PC-3 (cell line): ENCODE measurements at regions not wholly inside any gene's neighbourhood (a gene's known extent, or its start where the extent isn't known, plus 50 kb on each side); places are given as distances from the start of the nearest gene placed in this dataset.
"Not testable (repeated sequence)": the region's sequence is repeated elsewhere in the genome, so short reads cannot be mapped to it uniquely, and the experiment has no call there.

Experiments used
- ATAC-seq: fragments of 200-7000 bp; cut with Tn5 transposase; 2 replicates; pipeline ENCODE4 v1.9.1; 2020; ENCODE audit warnings: mild to moderate bottlenecking, moderate library complexity
- BruUV-seq: library from RNA; stranded (reverse); fragments of 400-500 nt; replicated peaks from 2 replicates; lab custom pipeline; 2021; lab: Mats Ljungman, UMichigan
- CTCF ChIA-PET: fragments of 300-600 bp; sonication (Branson Sonifier 250); formaldehyde crosslinking; loops from one replicate; lab custom pipeline; 2022; ENCODE audit warnings: antibody characterized with exemption; lab: Charles Lee
- POLR2A ChIA-PET: fragments of 300-600 bp; sonication (Branson Sonifier 250); formaldehyde crosslinking; loops from one replicate; lab custom pipeline; 2022; ENCODE audit warnings: antibody characterized with exemption; ENCODE audit not compliant: unreplicated experiment; lab: Charles Lee
- DNase-seq: peaks from one replicate; pipeline ENCODE4 v3.0.0-alpha.2; 2015
- H2AFZ ChIP-seq: fragments of 300-600 bp; sonication (generic); 2 replicates; pipeline ENCODE4 v1.6.0; 2016; ENCODE audit warnings: antibody characterized with exemption, low read length
- H3F3A ChIP-seq: fragments of 300-600 bp; sonication (generic); one replicate; pipeline ENCODE4 v1.6.0; 2017; ENCODE audit warnings: antibody characterized with exemption, low read length, control low read depth, mild to moderate bottlenecking; ENCODE audit not compliant: unreplicated experiment
- H3K27ac ChIP-seq: fragments of 300-600 bp; sonication (generic); 2 replicates; pipeline ENCODE4 v1.5.1; 2016; ENCODE audit warnings: mild to moderate bottlenecking, low read length
- H3K27me3 ChIP-seq: fragments of 300-600 bp; sonication (generic); 2 replicates; pipeline ENCODE4 v1.6.1; 2016; ENCODE audit warnings: low read length, mixed read lengths
- H3K36me3 ChIP-seq: fragments of 300-600 bp; sonication (generic); 2 replicates; pipeline ENCODE4 v1.6.1; 2016; ENCODE audit warnings: low read depth, mixed run types, low read length, mixed read lengths
- H3K4me1 ChIP-seq: fragments of 300-600 bp; sonication (generic); 2 replicates; pipeline ENCODE4 v1.5.1; 2016; ENCODE audit warnings: low read length; ENCODE audit not compliant: insufficient read depth
- H3K4me2 ChIP-seq: fragments of 300-600 bp; sonication (generic); 2 replicates; pipeline ENCODE4 v1.6.0; 2016; ENCODE audit warnings: low read length
- H3K4me3 ChIP-seq: fragments of 300-600 bp; sonication (generic); 2 replicates; pipeline ENCODE4 v1.5.1; 2016; ENCODE audit warnings: mild to moderate bottlenecking, low read length, mixed read lengths
- H3K79me2 ChIP-seq: fragments of 300-600 bp; sonication (generic); 2 replicates; pipeline ENCODE4 v1.6.1; 2017; ENCODE audit warnings: low read length, mixed read lengths
- H3K9ac ChIP-seq: fragments of 300-600 bp; sonication (generic); 2 replicates; pipeline ENCODE4 v1.6.0; 2016; ENCODE audit warnings: mild to moderate bottlenecking, low read length
- H3K9me2 ChIP-seq: fragments of 300-600 bp; sonication (generic); replicated peaks from 2 replicates; pipeline ENCODE4 v1.6.1; 2016; ENCODE audit warnings: mixed run types, low read length, mixed read lengths
- H3K9me3 ChIP-seq: fragments of 300-600 bp; sonication (generic); 2 replicates; pipeline ENCODE4 v1.6.1; 2016; ENCODE audit warnings: low read length, mixed read lengths
- H4K20me1 ChIP-seq: fragments of 300-600 bp; sonication (generic); 2 replicates; pipeline ENCODE4 v1.6.1; 2016; ENCODE audit warnings: low read length, mixed read lengths
- CTCF ChIP-seq: fragments of 300-600 bp; sonication (generic); conservative IDR thresholded peaks from 2 replicates; pipeline ENCODE4 v1.5.1; 2017; ENCODE audit warnings: antibody characterized with exemption, low read depth, mild to moderate bottlenecking, low read length
- EZH2 ChIP-seq: fragments of 300-600 bp; sonication (generic); IDR thresholded peaks from one replicate; pipeline ENCODE4 v1.6.1; 2017; ENCODE audit warnings: antibody characterized with exemption, mild to moderate bottlenecking, low read length; ENCODE audit not compliant: unreplicated experiment
- EZH2phosphoT487 ChIP-seq: fragments of 300-600 bp; sonication (generic); IDR thresholded peaks from 2 replicates; pipeline ENCODE4 v1.6.1; 2018; ENCODE audit warnings: mild to moderate bottlenecking, antibody characterized with exemption, low read length, borderline replicate concordance
- intact Hi-C: fragments of 100-400 bp; cut with micrococcal nuclease; formaldehyde crosslinking; loops from 2 replicates; pipeline ENCODE4 v1.9.0; 2023

DNA sequence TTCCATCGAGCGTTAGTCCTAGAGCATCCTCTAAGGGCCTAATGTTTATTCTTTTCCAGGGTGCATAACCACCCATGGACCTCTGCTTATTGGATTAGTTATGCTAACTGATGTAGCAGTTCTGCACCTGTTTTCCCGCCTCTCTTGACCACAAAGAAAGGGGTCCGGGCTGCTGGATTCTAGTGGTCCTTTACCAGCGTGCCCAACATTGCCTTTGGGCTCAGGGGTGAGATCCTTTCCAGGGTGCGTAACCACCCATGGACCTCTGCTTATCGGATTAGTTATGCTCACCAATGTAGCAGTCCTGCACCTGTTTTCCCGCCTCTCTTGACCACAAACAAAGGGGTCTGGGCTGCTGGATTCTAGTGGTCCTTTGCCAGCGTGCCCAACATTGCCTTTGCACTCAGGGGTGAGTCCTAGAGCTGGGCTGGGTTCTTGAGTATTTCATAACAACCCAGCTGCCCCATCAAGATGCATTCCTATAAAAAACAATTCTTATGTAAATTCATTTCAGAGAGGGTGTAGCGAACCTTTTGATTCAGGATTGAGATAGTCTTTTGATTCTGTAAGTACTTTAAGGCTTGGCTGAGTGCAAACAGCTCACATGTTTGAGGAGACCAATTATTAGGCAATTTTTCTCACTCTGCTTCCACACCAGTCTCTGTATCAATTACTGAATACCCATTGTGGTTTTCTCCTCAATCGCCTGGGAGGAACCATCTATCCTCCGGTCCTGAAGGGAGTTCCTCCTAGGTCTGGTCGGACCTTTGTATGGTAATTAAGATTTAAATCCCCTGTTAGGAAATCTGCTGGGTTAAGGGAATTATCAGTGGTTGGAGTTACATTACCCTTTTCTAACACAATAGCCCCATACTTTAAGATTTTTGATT is 253.0 kb upstream of the CNR1 start:
- intact Hi-C loops, H2AFZ ChIP-seq: not testable (repeated sequence)

GRCh38 chr6:88417361-88417760 is 251.2 kb upstream of the CNR1 start:
- H2AFZ ChIP-seq, H3F3A ChIP-seq, DNase-seq, H3K4me1 ChIP-seq, intact Hi-C loops, H3K36me3 ChIP-seq, POLR2A ChIA-PET, H3K79me2 ChIP-seq, H3K27me3 ChIP-seq, CTCF ChIA-PET, H3K4me2 ChIP-seq, H3K4me3 ChIP-seq, H3K27ac ChIP-seq, ATAC-seq, H3K9me2 ChIP-seq, H4K20me1 ChIP-seq, BruUV-seq, H3K9ac ChIP-seq, H3K9me3 ChIP-seq: not testable (repeated sequence)

More for the DNA sequence above, 253.0 kb upstream of the CNR1 start:
- H3K4me2 ChIP-seq, H3K4me3 ChIP-seq, DNase-seq, H3F3A ChIP-seq, H3K36me3 ChIP-seq, H3K27ac ChIP-seq, H3K9me2 ChIP-seq, BruUV-seq, H3K9me3 ChIP-seq, H4K20me1 ChIP-seq, POLR2A ChIA-PET, H3K9ac ChIP-seq, H3K27me3 ChIP-seq, H3K4me1 ChIP-seq, ATAC-seq, H3K79me2 ChIP-seq, CTCF ChIA-PET: not testable (repeated sequence)

DNA sequence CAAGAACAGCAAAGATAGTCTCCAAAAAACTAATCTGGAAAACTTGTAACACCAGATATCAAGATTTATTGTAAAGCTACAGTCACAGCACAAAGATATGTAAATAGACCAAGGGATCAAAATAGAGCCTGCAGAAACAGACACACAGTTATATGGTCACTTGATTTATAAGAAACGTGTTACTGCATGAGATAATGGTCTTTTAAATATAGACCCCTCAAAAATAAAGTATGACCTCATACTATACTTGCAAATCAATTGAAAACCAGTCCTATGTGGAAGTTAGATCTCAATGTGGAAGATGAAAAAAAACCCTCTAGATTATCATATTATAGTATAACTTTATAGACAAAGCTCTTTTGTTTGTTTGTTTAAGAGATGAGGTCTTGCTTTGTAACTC is 247.3 kb upstream of the CNR1 start:
- no TSS peak for BruUV-seq
- TF ChIP-seq EZH2 (no peak), CTCF (no peak), EZH2phosphoT487 (no peak)
- POLR2A ChIA-PET: no interaction called here

DNA sequence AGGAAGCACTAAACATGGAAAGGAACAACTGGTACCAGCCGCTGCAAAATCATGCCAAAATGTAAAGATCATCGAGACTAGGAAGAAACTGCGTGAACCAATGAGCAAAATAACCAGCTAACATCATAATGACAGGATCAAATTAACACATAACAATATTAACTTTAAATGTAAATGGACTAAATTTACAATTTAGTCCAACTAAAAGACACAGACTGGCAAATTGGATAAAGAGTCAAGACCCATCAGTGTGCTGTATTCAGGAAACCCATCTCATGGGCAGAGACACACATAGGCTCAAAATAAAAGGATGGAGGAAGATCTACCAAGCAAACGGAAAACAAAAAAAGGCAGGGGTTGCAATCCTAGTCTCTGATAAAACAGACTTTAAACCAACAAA is 242.2 kb upstream of the CNR1 start:
- POLR2A ChIA-PET, H2AFZ ChIP-seq, H3K4me2 ChIP-seq, H3K79me2 ChIP-seq, H3K36me3 ChIP-seq, ATAC-seq, H3K27me3 ChIP-seq, H3K4me1 ChIP-seq, H3K9me3 ChIP-seq, CTCF ChIA-PET, H3F3A ChIP-seq, H3K9ac ChIP-seq, intact Hi-C loops, H3K9me2 ChIP-seq, DNase-seq, H3K4me3 ChIP-seq, H3K27ac ChIP-seq, H4K20me1 ChIP-seq, BruUV-seq: not testable (repeated sequence)

More for the DNA sequence above, 247.3 kb upstream of the CNR1 start:
- Histone ChIP-seq H3K9me3 (no peaks in the 10 kb centered on the region), H3K36me3 (no peaks in the 10 kb centered on the region), H3K9ac (no peak overlapping the region), H2AFZ (no peak overlapping the region), H3K27me3 (no peaks in the 10 kb centered on the region), H4K20me1 (no peaks in the 10 kb centered on the region), H3F3A (no peaks in the 10 kb centered on the region), H3K27ac (no peak overlapping the region), H3K4me3 (no peak overlapping the region), H3K4me1 (no peaks in the 10 kb centered on the region), H3K9me2 (no peaks in the 10 kb centered on the region), H3K4me2 (no peak overlapping the region), H3K79me2 (no peaks in the 10 kb centered on the region)
- CTCF ChIA-PET: no interaction called here
- ATAC-seq: no peak
- no peak for DNase-seq
- intact Hi-C loops: no loop called here

DNA sequence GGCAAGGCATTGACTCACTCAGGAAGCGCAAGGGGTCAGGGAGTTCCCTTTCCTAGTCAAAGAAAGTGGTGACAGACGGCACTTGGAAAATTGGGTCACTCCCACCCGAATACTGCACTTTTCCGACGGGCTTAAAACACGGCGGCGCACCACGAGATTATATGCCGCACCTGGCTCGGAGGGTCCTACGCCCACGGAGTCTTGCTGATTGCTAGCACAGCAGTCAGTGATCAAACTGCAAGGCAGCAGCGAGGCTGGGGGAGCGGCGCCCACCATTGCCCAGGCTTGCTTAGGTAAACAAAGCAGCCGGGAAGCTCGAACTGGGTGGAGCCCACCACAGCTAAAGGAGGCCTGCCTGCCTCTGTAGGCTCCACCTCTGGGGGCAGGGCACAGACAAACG is 240.5 kb upstream of the CNR1 start:
- H3K27ac ChIP-seq, H3K36me3 ChIP-seq, POLR2A ChIA-PET, H3K9me2 ChIP-seq, H3K4me1 ChIP-seq, CTCF ChIA-PET, H4K20me1 ChIP-seq, H3K4me3 ChIP-seq, H2AFZ ChIP-seq, BruUV-seq, DNase-seq, H3K9ac ChIP-seq, H3K9me3 ChIP-seq, H3K79me2 ChIP-seq, H3K4me2 ChIP-seq, intact Hi-C loops, H3F3A ChIP-seq, ATAC-seq: not testable (repeated sequence)
- H3K27me3 ChIP-seq: peaks cover 16% of the 10 kb centered on the region; the same call in 1 of the 2 replicates
